ENCODE measurements at regions not wholly inside any gene's neighbourhood (a gene's known extent, or its start where the extent isn't known, plus 50 kb on each side); places are given as distances from the start of the nearest gene placed in this dataset.

GRCh38 chr17:20703781-20704180, 124.3 kb downstream of the CDRT15L2 start:
- TF ChIP-seq CTCF (IDR thresholded peaks at IDR 0.05) (no peak), POLR2A (IDR thresholded peaks at IDR 0.05) (no peak)

All from tibial nerve (tissue), 3 donors.